ENCODE measurements at regions not wholly inside any gene's neighbourhood (a gene's known extent, or its start where the extent isn't known, plus 50 kb on each side); places are given as distances from the start of the nearest gene placed in this dataset.

DNA sequence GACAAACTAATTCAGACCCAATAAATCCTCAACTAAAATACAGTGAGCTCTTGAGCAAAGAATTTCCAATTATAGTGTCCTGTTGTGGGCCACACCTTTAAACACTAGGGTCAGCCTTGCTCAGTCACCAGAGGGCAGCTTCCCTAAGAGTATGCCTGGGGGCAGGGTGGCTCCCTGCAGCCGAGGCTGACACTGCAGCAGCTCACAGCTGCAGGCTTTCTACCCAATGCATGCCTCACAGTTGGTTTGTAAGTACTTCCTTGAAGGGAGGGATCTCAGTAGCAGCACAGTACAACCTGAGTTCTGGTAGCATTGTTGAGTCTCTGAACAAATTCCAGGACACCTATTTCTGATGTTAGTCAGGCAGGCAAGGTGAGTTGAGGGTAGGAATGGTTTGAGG is 335.6 kb downstream of the TUSC7 start:
- TF ChIP-seq, protein P1, sequence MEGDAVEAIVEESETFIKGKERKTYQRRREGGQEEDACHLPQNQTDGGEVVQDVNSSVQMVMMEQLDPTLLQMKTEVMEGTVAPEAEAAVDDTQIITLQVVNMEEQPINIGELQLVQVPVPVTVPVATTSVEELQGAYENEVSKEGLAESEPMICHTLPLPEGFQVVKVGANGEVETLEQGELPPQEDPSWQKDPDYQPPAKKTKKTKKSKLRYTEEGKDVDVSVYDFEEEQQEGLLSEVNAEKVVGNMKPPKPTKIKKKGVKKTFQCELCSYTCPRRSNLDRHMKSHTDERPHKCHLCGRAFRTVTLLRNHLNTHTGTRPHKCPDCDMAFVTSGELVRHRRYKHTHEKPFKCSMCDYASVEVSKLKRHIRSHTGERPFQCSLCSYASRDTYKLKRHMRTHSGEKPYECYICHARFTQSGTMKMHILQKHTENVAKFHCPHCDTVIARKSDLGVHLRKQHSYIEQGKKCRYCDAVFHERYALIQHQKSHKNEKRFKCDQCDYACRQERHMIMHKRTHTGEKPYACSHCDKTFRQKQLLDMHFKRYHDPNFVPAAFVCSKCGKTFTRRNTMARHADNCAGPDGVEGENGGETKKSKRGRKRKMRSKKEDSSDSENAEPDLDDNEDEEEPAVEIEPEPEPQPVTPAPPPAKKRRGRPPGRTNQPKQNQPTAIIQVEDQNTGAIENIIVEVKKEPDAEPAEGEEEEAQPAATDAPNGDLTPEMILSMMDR (IDR thresholded peaks at IDR 0.05), result no peak
- no peak for TF ChIP-seq POLR2A (IDR thresholded peaks at IDR 0.05)

Data from lower leg skin (tissue), 3 donors.